ENCODE measurements at regions not wholly inside any gene's neighbourhood (a gene's known extent, or its start where the extent isn't known, plus 50 kb on each side); places are given as distances from the start of the nearest gene placed in this dataset.

DNA sequence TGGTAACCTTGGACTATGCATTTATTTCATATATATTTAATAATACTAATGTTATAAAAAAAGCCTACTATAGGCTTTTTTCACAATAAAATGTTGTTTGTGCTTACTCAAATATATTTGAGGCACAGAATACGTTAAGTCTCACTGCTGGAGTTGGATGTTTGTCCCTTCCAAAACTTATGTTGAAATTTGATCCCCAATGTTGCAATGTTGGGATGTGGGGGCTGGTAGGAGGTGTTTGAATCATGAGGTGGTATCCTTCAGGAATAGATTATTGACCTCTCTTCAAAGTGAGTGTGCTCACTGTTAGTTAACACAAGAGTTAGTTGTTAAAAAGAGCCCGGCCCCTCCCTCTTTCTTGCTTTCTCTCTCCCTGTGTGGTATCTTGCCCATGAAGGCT, 1295.9 kb downstream of the JRKL start:
- ChIA-PET CTCF (no interaction called here), POLR2A (ENCODE audit: unreplicated experiment) (no interaction called here)
- Histone ChIP-seq H3K4me2 (ENCODE audit: low read length) (no peak overlapping the region), H3K4me1 (ENCODE audit: insufficient read depth, low read length) (no peaks in the 10 kb centered on the region), H2AFZ (ENCODE audit: low read length) (no peak overlapping the region), H3K4me3 (ENCODE audit: low read length) (no peak overlapping the region), H3K36me3 (ENCODE audit: low read depth, low read length) (no peaks in the 10 kb centered on the region), H4K20me1 (ENCODE audit: low read length) (no peaks in the 10 kb centered on the region), H3K9me3 (ENCODE audit: low read length) (no peaks in the 10 kb centered on the region; the same call in 1 of the 2 replicates), H3K27ac (ENCODE audit: low read length) (no peak overlapping the region), H3K27me3 (ENCODE audit: low read length) (no peaks in the 10 kb centered on the region), H3K9me2 (replicated peaks; ENCODE audit: low read length) (no peaks in the 10 kb centered on the region), H3K9ac (ENCODE audit: low read length) (no peak overlapping the region), H3K79me2 (ENCODE audit: low read length) (no peaks in the 10 kb centered on the region), H3F3A (ENCODE audit: low read length, unreplicated experiment) (no peaks in the 10 kb centered on the region)
- BruUV-seq (replicated peaks) = no TSS peak
- ATAC-seq (no peak), DNase-seq (no peak)
- TF ChIP-seq EZH2phosphoT487 (IDR thresholded peaks at IDR 0.05; ENCODE audit: borderline replicate concordance, low read length) = no peak
- no peak for TF ChIP-seq EZH2 (IDR thresholded peaks at IDR 0.05; ENCODE audit: low read length, unreplicated experiment)
- TF ChIP-seq, protein P1, sequence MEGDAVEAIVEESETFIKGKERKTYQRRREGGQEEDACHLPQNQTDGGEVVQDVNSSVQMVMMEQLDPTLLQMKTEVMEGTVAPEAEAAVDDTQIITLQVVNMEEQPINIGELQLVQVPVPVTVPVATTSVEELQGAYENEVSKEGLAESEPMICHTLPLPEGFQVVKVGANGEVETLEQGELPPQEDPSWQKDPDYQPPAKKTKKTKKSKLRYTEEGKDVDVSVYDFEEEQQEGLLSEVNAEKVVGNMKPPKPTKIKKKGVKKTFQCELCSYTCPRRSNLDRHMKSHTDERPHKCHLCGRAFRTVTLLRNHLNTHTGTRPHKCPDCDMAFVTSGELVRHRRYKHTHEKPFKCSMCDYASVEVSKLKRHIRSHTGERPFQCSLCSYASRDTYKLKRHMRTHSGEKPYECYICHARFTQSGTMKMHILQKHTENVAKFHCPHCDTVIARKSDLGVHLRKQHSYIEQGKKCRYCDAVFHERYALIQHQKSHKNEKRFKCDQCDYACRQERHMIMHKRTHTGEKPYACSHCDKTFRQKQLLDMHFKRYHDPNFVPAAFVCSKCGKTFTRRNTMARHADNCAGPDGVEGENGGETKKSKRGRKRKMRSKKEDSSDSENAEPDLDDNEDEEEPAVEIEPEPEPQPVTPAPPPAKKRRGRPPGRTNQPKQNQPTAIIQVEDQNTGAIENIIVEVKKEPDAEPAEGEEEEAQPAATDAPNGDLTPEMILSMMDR (conservative IDR thresholded peaks at IDR 0.05; ENCODE audit: low read depth, low read length) = no peak
- intact Hi-C loops (cut with micrococcal nuclease) = no loop called here

DNA sequence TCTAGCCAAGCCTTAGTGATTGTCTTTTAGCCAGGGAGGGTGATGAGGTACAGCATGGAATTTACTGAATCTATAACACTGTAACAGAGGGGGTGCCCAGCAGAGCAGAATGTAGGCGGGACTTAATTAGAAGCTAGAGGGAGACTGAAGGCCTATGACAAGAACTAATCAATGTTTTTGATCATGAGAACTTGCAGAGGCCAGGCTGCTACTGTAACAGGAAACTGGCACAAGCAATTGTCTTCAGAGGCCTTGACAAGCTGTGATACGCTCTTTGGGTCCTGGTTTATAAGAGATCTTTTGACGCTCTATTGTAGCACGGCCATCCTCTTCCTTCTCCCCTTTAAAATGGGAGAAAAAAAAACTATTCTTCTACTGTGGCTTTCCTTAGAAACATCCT, 1297.3 kb downstream of the JRKL start:
- Histone ChIP-seq H3K4me2 (ENCODE audit: low read length) (no peak overlapping the region), H2AFZ (ENCODE audit: low read length) (peak overlapping the region; percentile 35; the same call in 1 of the 2 replicates), H3K9me2 (replicated peaks; ENCODE audit: low read length) (no peaks in the 10 kb centered on the region), H3K27me3 (ENCODE audit: low read length) (no peaks in the 10 kb centered on the region), H3K36me3 (ENCODE audit: low read depth, low read length) (no peaks in the 10 kb centered on the region), H4K20me1 (ENCODE audit: low read length) (no peaks in the 10 kb centered on the region), H3K4me1 (ENCODE audit: insufficient read depth, low read length) (no peaks in the 10 kb centered on the region), H3K27ac (ENCODE audit: low read length) (no peak overlapping the region), H3K9ac (ENCODE audit: low read length) (no peak overlapping the region), H3F3A (ENCODE audit: low read length, unreplicated experiment) (no peaks in the 10 kb centered on the region), H3K9me3 (ENCODE audit: low read length) (no peaks in the 10 kb centered on the region), H3K79me2 (ENCODE audit: low read length) (no peaks in the 10 kb centered on the region), H3K4me3 (ENCODE audit: low read length) (no peak overlapping the region)
- intact Hi-C loops (cut with micrococcal nuclease) = no loop called here
- no TSS peak for BruUV-seq (replicated peaks)
- CTCF ChIA-PET = no interaction called here
- DNase-seq (no peak), ATAC-seq (no peak)
- TF ChIP-seq, protein P1 (conservative IDR thresholded peaks at IDR 0.05; ENCODE audit: low read depth, low read length) = no peak
- TF ChIP-seq EZH2phosphoT487 (IDR thresholded peaks at IDR 0.05; ENCODE audit: borderline replicate concordance, low read length) (no peak), EZH2 (IDR thresholded peaks at IDR 0.05; ENCODE audit: low read length, unreplicated experiment) (no peak)
- POLR2A ChIA-PET (ENCODE audit: unreplicated experiment) = no interaction called here

DNA sequence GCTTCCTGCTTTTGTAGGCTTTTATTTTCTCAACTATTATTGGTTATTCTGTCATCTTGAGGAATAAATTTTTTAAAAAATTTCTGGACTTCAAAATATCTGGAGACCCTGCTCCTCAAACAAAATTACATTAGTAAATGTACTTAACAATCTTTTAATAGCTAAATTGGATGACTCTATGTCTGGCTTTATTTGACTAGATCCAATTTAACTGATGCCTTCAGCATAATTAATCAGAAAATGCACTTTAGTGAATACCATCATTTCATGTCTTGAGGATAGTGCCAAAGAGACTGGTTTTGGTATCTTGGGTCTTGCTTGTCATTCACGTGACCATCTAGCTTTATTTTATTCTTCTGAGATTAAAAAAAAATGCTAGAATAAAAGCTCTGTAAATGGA, 1301.2 kb downstream of the JRKL start:
- intact Hi-C loops (cut with micrococcal nuclease) = no loop called here
- Histone ChIP-seq H3K4me2 (ENCODE audit: low read length) (no peak overlapping the region), H3K9me3 (ENCODE audit: low read length) (no peaks in the 10 kb centered on the region), H3K9me2 (replicated peaks; ENCODE audit: low read length) (no peaks in the 10 kb centered on the region), H3K79me2 (ENCODE audit: low read length) (no peaks in the 10 kb centered on the region), H3K36me3 (ENCODE audit: low read depth, low read length) (no peaks in the 10 kb centered on the region), H3F3A (ENCODE audit: low read length, unreplicated experiment) (no peaks in the 10 kb centered on the region), H3K27me3 (ENCODE audit: low read length) (no peaks in the 10 kb centered on the region), H3K27ac (ENCODE audit: low read length) (no peak overlapping the region), H4K20me1 (ENCODE audit: low read length) (no peaks in the 10 kb centered on the region), H3K4me1 (ENCODE audit: insufficient read depth, low read length) (no peaks in the 10 kb centered on the region), H2AFZ (ENCODE audit: low read length) (no peak overlapping the region), H3K9ac (ENCODE audit: low read length) (no peak overlapping the region), H3K4me3 (ENCODE audit: low read length) (no peak overlapping the region)
- POLR2A ChIA-PET (ENCODE audit: unreplicated experiment) = no interaction called here
- DNase-seq (no peak), ATAC-seq (no peak)
- TF ChIP-seq, protein P1 (conservative IDR thresholded peaks at IDR 0.05; ENCODE audit: low read depth, low read length) = no peak
- no peak for TF ChIP-seq EZH2phosphoT487 (IDR thresholded peaks at IDR 0.05; ENCODE audit: borderline replicate concordance, low read length)
- TF ChIP-seq EZH2 (IDR thresholded peaks at IDR 0.05; ENCODE audit: low read length, unreplicated experiment) = no peak
- CTCF ChIA-PET = no interaction called here
- BruUV-seq (replicated peaks) = no TSS peak
